ENCODE measurements at regions not wholly inside any gene's neighbourhood (a gene's known extent, or its start where the extent isn't known, plus 50 kb on each side); places are given as distances from the start of the nearest gene placed in this dataset.

DNA sequence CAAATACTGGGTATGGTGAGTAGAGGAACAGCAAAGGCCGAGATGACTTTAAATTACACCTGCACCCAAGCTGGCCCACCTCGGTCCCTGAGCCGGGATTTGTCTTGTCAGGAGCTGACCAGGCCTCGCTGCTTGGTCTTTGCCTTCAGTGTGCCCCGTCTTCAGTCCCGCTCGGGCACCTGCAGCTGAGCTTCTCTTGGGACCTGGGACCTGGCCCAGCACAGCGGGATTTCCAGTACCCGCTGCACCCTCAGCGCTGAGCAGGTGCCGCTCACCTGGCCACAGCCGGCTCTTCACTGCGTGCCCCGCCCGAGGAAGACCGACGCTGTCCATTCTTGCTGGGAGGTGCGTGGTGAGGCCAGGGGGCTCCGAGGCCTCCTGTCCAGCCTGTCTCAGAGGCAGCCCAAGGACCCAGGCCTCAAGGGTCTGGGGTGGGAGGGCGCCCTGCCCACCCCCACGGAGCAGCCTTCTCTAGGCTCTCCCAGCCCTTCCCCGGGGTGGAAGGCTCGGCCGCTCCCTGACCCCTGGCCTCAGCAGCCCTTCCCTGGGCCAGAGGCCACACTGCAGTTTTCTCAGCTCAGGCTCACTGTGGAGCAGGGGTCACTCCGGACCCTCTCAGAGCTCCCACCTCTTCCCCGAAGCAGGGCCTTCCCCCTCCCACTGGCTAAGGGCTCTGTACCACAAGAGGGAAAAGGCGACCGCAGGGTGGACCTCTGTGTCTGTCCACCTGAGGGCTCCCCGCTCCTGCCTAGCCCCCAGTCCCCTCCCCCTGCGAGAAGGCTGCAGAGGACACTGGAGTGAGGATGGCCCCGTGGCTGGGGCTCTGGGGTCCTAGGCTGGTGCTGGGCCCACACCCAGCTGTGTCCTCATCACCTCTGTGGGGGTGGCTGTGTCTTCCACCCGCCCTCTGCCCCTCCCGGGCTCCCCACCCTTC is 119.3 kb downstream of the RNASET2 start:
- Histone ChIP-seq H3K79me2 (ENCODE audit: insufficient read depth, low read length) (no peaks in the 10 kb centered on the region), H3K9ac (ENCODE audit: low read depth, low read length, poor library complexity, severe bottlenecking) (no peak overlapping the region), H4K20me1 (ENCODE audit: insufficient read depth, low read length, poor library complexity, severe bottlenecking) (no peaks in the 10 kb centered on the region), H2AFZ (ENCODE audit: low read length) (no peak overlapping the region), H3K9me3 (ENCODE audit: insufficient read depth, low read depth, low read length) (no peaks in the 10 kb centered on the region), H3K4me3 (ENCODE audit: low read length, poor library complexity, severe bottlenecking) (no peak overlapping the region), H3K36me3 (ENCODE audit: insufficient read depth, low read length) (no peaks in the 10 kb centered on the region), H3K9me2 (replicated peaks; ENCODE audit: low read depth, low read length) (no peaks in the 10 kb centered on the region), H3K27me3 (ENCODE audit: insufficient read depth, low read length, poor library complexity, severe bottlenecking) (no peaks in the 10 kb centered on the region), H3K4me2 (ENCODE audit: low read depth, low read length, poor library complexity, severe bottlenecking) (no peak overlapping the region), H3F3A (ENCODE audit: low read depth) (no peaks in the 10 kb centered on the region), H3K4me1 (ENCODE audit: insufficient read depth, low read length, poor library complexity, severe bottlenecking) (no peaks in the 10 kb centered on the region)
- TF ChIP-seq, protein P1, sequence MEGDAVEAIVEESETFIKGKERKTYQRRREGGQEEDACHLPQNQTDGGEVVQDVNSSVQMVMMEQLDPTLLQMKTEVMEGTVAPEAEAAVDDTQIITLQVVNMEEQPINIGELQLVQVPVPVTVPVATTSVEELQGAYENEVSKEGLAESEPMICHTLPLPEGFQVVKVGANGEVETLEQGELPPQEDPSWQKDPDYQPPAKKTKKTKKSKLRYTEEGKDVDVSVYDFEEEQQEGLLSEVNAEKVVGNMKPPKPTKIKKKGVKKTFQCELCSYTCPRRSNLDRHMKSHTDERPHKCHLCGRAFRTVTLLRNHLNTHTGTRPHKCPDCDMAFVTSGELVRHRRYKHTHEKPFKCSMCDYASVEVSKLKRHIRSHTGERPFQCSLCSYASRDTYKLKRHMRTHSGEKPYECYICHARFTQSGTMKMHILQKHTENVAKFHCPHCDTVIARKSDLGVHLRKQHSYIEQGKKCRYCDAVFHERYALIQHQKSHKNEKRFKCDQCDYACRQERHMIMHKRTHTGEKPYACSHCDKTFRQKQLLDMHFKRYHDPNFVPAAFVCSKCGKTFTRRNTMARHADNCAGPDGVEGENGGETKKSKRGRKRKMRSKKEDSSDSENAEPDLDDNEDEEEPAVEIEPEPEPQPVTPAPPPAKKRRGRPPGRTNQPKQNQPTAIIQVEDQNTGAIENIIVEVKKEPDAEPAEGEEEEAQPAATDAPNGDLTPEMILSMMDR (conservative IDR thresholded peaks at IDR 0.05; ENCODE audit: low read length): no peak
- TF ChIP-seq EZH2phosphoT487 (IDR thresholded peaks at IDR 0.05; ENCODE audit: borderline replicate concordance): no peak

DNA sequence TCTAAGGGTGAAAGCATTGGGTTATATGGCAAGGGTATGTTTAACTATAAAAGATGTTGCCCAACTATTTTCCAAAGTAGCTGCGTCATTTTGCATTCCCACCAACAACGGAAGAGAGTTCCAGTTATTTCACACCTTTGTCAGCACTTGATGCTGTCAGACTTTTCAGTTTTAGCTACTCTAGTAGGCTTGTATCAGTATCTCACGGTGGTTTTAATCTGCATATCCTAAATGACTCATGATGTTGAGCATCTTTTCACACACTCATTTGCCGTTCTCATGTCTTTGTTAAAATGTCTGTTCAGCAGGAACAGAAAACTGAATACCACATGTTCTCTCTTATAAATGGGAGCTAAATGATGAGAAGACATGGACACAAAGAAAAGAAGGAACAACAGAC is 122.3 kb downstream of the RNASET2 start:
- Histone ChIP-seq H4K20me1 (ENCODE audit: insufficient read depth, low read length, poor library complexity, severe bottlenecking) (no peaks in the 10 kb centered on the region), H3F3A (ENCODE audit: low read depth) (no peaks in the 10 kb centered on the region), H3K4me3 (ENCODE audit: low read length, poor library complexity, severe bottlenecking) (no peak overlapping the region), H3K9me2 (replicated peaks; ENCODE audit: low read depth, low read length) (no peaks in the 10 kb centered on the region), H3K4me1 (ENCODE audit: insufficient read depth, low read length, poor library complexity, severe bottlenecking) (no peaks in the 10 kb centered on the region), H2AFZ (ENCODE audit: low read length) (no peak overlapping the region), H3K4me2 (ENCODE audit: low read depth, low read length, poor library complexity, severe bottlenecking) (no peak overlapping the region), H3K27me3 (ENCODE audit: insufficient read depth, low read length, poor library complexity, severe bottlenecking) (no peaks in the 10 kb centered on the region), H3K79me2 (ENCODE audit: insufficient read depth, low read length) (no peaks in the 10 kb centered on the region), H3K9me3 (ENCODE audit: insufficient read depth, low read depth, low read length) (no peaks in the 10 kb centered on the region), H3K9ac (ENCODE audit: low read depth, low read length, poor library complexity, severe bottlenecking) (no peak overlapping the region), H3K36me3 (ENCODE audit: insufficient read depth, low read length) (no peaks in the 10 kb centered on the region)
- TF ChIP-seq, protein P1 (conservative IDR thresholded peaks at IDR 0.05; ENCODE audit: low read length): no peak
- no peak for TF ChIP-seq EZH2phosphoT487 (IDR thresholded peaks at IDR 0.05; ENCODE audit: borderline replicate concordance)

DNA sequence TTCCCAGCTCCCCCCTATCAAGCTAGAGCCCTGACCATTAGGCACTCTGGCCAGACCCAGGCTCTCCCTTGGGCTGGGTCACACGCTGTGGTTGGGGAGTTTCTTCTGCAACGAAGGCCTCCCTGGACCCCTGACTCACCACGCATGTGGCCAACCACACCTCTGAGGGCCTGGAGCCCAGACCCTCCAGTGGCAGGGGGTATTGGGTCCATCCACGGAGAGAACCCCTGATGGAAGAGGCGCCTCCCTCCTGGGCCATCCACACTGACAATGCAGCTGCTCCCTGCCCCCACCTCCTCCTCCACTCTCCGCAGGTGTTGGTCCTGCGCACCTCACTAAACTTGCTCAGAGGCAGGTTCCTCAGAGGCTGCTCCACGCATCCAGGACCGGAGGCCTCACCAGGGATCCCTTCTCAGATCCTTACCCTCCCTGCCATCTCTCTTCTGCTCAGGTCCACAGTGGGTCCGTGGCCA is 125.4 kb downstream of the RNASET2 start:
- H3K9me2 ChIP-seq (replicated peaks; ENCODE audit: low read depth, low read length): no peaks in the 10 kb centered on the region
- H3K4me3 ChIP-seq (ENCODE audit: low read length, poor library complexity, severe bottlenecking): no peak overlapping the region
- no peaks in the 10 kb centered on the region for H3K9me3 ChIP-seq (ENCODE audit: insufficient read depth, low read depth, low read length)
- H3K4me2 ChIP-seq (ENCODE audit: low read depth, low read length, poor library complexity, severe bottlenecking): no peak overlapping the region
- H3K79me2 ChIP-seq (ENCODE audit: insufficient read depth, low read length): no peaks in the 10 kb centered on the region
- no peak overlapping the region for H3K9ac ChIP-seq (ENCODE audit: low read depth, low read length, poor library complexity, severe bottlenecking)
- H3K4me1 ChIP-seq (ENCODE audit: insufficient read depth, low read length, poor library complexity, severe bottlenecking): no peaks in the 10 kb centered on the region
- H4K20me1 ChIP-seq (ENCODE audit: insufficient read depth, low read length, poor library complexity, severe bottlenecking): no peaks in the 10 kb centered on the region
- no peaks in the 10 kb centered on the region for H3K27me3 ChIP-seq (ENCODE audit: insufficient read depth, low read length, poor library complexity, severe bottlenecking)
- no peaks in the 10 kb centered on the region for H3K36me3 ChIP-seq (ENCODE audit: insufficient read depth, low read length)
- H2AFZ ChIP-seq (ENCODE audit: low read length): no peak overlapping the region
- TF ChIP-seq, protein P1 (conservative IDR thresholded peaks at IDR 0.05; ENCODE audit: low read length): no peak
- no peaks in the 10 kb centered on the region for H3F3A ChIP-seq (ENCODE audit: low read depth)

All from Loucy (cell line).